CD14-positive monocyte (primary cell): ENCODE measurements at regions not wholly inside any gene's neighbourhood (a gene's known extent, or its start where the extent isn't known, plus 50 kb on each side); places are given as distances from the start of the nearest gene placed in this dataset.

Experiments used
- DNase-seq, 3 donors: peaks; one replicate each; pipeline ENCODE4 v3.0.0-alpha.2; 2011 to 2022
- H2AFZ ChIP-seq: 2 replicates; pipeline ENCODE4 v1.6.0; 2012; ENCODE audit warnings: mild to moderate bottlenecking, low read depth, low read length, inconsistent platforms; ENCODE audit not compliant: insufficient read depth, poor library complexity, severe bottlenecking
- H3K27ac ChIP-seq, 2 donors: 1 replicate in 1 of 2; 2 replicates in 1 of 2; pipeline ENCODE4 v1.5.1; 2012 to 2013; ENCODE audit warnings: low read length in 2 of 2, control low read depth in 1 of 2, inconsistent platforms in 1 of 2, low read depth in 1 of 2, mild to moderate bottlenecking in 1 of 2
- H3K27me3 ChIP-seq, 2 donors: one replicate each; pipeline versions ENCODE4 v1.6.0 to v1.6.1; 2011 to 2013; ENCODE audit warnings: low read length in 2 of 2; ENCODE audit not compliant: control insufficient read depth in 2 of 2, insufficient read depth in 2 of 2
- H3K36me3 ChIP-seq, 2 donors: replicated peaks in 1 of 2; 1 replicate in 1 of 2; 2 replicates in 1 of 2; pipeline versions ENCODE4 v1.5.1 to v1.6.1; 2012 to 2013; ENCODE audit warnings: low read length in 2 of 2, control low read depth in 1 of 2, inconsistent platforms in 1 of 2, mild to moderate bottlenecking in 1 of 2; ENCODE audit not compliant: insufficient read depth in 2 of 2, control insufficient read depth in 1 of 2
- H3K4me1 ChIP-seq, 2 donors: 1 replicate in 1 of 2; 2 replicates in 1 of 2; pipeline versions ENCODE4 v1.5.1 to v1.6.1; 2012 to 2013; ENCODE audit warnings: low read length in 2 of 2, control low read depth in 1 of 2, inconsistent platforms in 1 of 2, mild to moderate bottlenecking in 1 of 2, moderate library complexity in 1 of 2; ENCODE audit not compliant: insufficient read depth in 2 of 2, control insufficient read depth in 1 of 2
- H3K4me2 ChIP-seq: replicated peaks from 2 replicates; pipeline ENCODE3; 2012; ENCODE audit warnings: low read length, moderate library complexity, mild to moderate bottlenecking; ENCODE audit not compliant: poor library complexity, severe bottlenecking; ENCODE audit errors: extremely low read depth
- H3K4me3 ChIP-seq, 3 experiments: fragments of 200-600 bp in 1 of 3; sonication (generic) in 1 of 3; replicated peaks in 1 of 3; 1 replicate in 2 of 3; 2 replicates in 1 of 3; pipeline ENCODE4 v1.5.1; 2011 to 2013; ENCODE audit warnings: low read length in 3 of 3, mild to moderate bottlenecking in 3 of 3, control low read depth in 2 of 3, low read depth in 2 of 3, inconsistent platforms in 1 of 3, moderate library complexity in 1 of 3
- H3K79me2 ChIP-seq: 2 replicates; pipeline ENCODE4 v1.6.0; 2012; ENCODE audit warnings: mild to moderate bottlenecking, control low read depth, inconsistent platforms, low read length, moderate library complexity; ENCODE audit not compliant: insufficient read depth
- H3K9ac ChIP-seq: 2 replicates; pipeline ENCODE4 v1.6.0; 2017; ENCODE audit warnings: low read length, mild to moderate bottlenecking; ENCODE audit not compliant: insufficient read depth, poor library complexity, severe bottlenecking
- H3K9me3 ChIP-seq, 2 donors: replicated peaks in 1 of 2; 1 replicate in 1 of 2; 2 replicates in 1 of 2; pipeline versions ENCODE4 v1.5.1 to v1.6.1; 2012 to 2013; ENCODE audit warnings: low read length in 2 of 2, control low read depth in 1 of 2; ENCODE audit not compliant: control insufficient read depth in 1 of 2, insufficient read depth in 1 of 2
- H4K20me1 ChIP-seq: 2 replicates; pipeline ENCODE4 v1.6.0; 2012; ENCODE audit warnings: mild to moderate bottlenecking, low read length, control low read depth, moderate library complexity; ENCODE audit not compliant: insufficient read depth
- H3K27ac Mint-ChIP-seq, 7 donors: one replicate each; pipeline ENCODE4 v1.8.0; 2020; ENCODE audit warnings: mild to moderate bottlenecking in 7 of 7, mixed read lengths in 7 of 7, moderate library complexity in 6 of 7, inconsistent platforms in 2 of 7
- H3K27me3 Mint-ChIP-seq, 3 donors: one replicate each; pipeline ENCODE4 v1.8.0; 2021 to 2022; ENCODE audit warnings: low read depth in 3 of 3, mild to moderate bottlenecking in 3 of 3, mixed read lengths in 3 of 3, moderate library complexity in 3 of 3, inconsistent platforms in 1 of 3
- H3K36me3 Mint-ChIP-seq, 2 donors: one replicate each; pipeline ENCODE4 v1.8.0; 2020; ENCODE audit warnings: mixed read lengths in 2 of 2, inconsistent platforms in 1 of 2, mild to moderate bottlenecking in 1 of 2
- H3K4me1 Mint-ChIP-seq: one replicate; pipeline ENCODE4 v1.8.0; 2020; ENCODE audit warnings: mild to moderate bottlenecking, mixed read lengths
- H3K4me3 Mint-ChIP-seq, 2 donors: one replicate each; pipeline ENCODE4 v1.8.0; 2020; ENCODE audit warnings: mild to moderate bottlenecking in 2 of 2, mixed read lengths in 2 of 2, moderate library complexity in 1 of 2
- H3K9me3 Mint-ChIP-seq, 7 donors: one replicate each; pipeline ENCODE4 v1.8.0; 2020 to 2022; ENCODE audit warnings: mixed read lengths in 7 of 7, mild to moderate bottlenecking in 6 of 7, moderate library complexity in 6 of 7, inconsistent platforms in 2 of 7
- CTCF ChIP-seq: fragments of 200-600 bp; IDR thresholded peaks from one replicate; pipeline ENCODE4 v1.8.0; 2022; ENCODE audit warnings: antibody characterized with exemption, mild to moderate bottlenecking
- WGBS: methylation state at CpG from one replicate; pipeline ENCODE4 v1.1.5; 2013; ENCODE audit warnings: missing lambda C conversion rate; ENCODE audit not compliant: insufficient coverage; 5-methylcytosine and 5-hydroxymethylcytosine counted together
- intact Hi-C, 2 donors: fragments of 100-400 bp; cut with micrococcal nuclease; formaldehyde crosslinking; loops; one replicate each; pipeline versions ENCODE4 v1.15.0 to v1.15.1; 2023

GRCh38 chr6:169391473-169392071, 137.9 kb upstream of the THBS2 start:
- WGBS = 90% methylated on average over 1 of the region's 2 CpGs
- no peaks in the 10 kb centered on the region for H3K27me3 ChIP-seq
- no peak overlapping the region for H3K9ac ChIP-seq
- peaks cover 14 to 53% of the 10 kb centered on the region in 2 donors for H3K9me3 ChIP-seq
- H3K27ac ChIP-seq = no peak overlapping the region
- no peak for DNase-seq
- no peaks in the 10 kb centered on the region for H3K4me1 ChIP-seq
- H3K27ac Mint-ChIP-seq = no peak overlapping the region
- H3K79me2 ChIP-seq = no peaks in the 10 kb centered on the region
- H4K20me1 ChIP-seq = no peaks in the 10 kb centered on the region
- H3K9me3 Mint-ChIP-seq = peaks cover 14 to 53% (median 36%) of the 10 kb centered on the region in 7 donors
- H3K27me3 Mint-ChIP-seq = peaks cover 0 to 6% (median 2%) of the 10 kb centered on the region in 3 donors
- no peaks in the 10 kb centered on the region for H3K36me3 Mint-ChIP-seq
- no peaks in the 10 kb centered on the region for H3K4me1 Mint-ChIP-seq
- H2AFZ ChIP-seq = no peak overlapping the region
- H3K4me3 ChIP-seq = no peak overlapping the region
- intact Hi-C loops = no loop called here
- no peaks in the 10 kb centered on the region for H3K36me3 ChIP-seq
- no peak overlapping the region for H3K4me2 ChIP-seq
- no peak overlapping the region for H3K4me3 Mint-ChIP-seq
- no peak for TF ChIP-seq CTCF

DNA sequence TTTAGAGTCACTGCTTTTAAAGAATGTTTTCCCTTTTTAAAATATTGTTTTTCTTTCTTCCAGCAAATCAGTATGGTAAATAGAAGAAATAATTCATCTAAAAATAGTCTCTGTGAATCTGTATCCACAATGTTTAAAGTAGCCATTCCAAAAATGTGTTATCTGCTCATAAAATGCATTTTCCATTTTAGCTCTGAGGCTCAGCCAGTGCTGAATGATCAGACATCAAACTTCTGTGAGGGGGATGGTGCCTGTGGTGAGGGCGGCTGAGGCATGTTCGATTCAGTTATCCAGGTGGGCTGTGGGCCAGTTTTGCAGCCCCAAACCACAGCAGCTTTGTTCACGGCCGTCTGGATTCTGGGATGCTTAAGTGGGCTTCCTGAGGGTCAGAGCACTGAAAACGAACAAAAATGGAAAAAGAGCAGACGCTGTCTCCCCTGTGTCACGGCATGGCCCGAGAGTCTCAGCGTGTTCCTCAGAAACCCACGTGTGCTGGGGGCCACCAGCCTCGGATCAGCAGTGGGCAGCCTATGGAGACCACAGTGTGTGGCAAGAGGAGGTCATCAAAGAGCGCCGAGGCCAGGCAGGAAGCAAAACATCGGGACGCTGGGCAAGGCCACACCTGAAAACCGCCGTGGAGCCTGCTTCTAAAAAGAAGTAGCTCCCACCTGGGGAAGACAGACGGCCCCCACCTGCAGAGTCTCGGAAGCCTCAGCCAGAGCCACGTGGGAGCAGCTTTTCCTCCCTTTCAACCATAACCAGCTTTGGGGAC, 134.9 kb upstream of the THBS2 start:
- H3K4me1 ChIP-seq = no peaks in the 10 kb centered on the region
- no peak overlapping the region for H3K4me2 ChIP-seq
- DNase-seq = no peak
- Mint-ChIP-seq H3K27ac (no peak overlapping the region), H3K27me3 (peaks cover 0 to 3% (median 2%) of the 10 kb centered on the region in 3 donors), H3K4me1 (no peaks in the 10 kb centered on the region), H3K36me3 (no peaks in the 10 kb centered on the region), H3K4me3 (no peak overlapping the region), H3K9me3 (peaks cover 15 to 59% (median 45%) of the 10 kb centered on the region in 7 donors)
- no peaks in the 10 kb centered on the region for H4K20me1 ChIP-seq
- H3K9me3 ChIP-seq = peaks cover 37 to 63% of the 10 kb centered on the region in 2 donors
- no peak overlapping the region for H3K9ac ChIP-seq
- H3K27ac ChIP-seq = no peak overlapping the region
- intact Hi-C loops = no loop called here
- WGBS = 89% methylated on average over 20 of the region's 20 CpGs
- no peak overlapping the region for H2AFZ ChIP-seq
- no peaks in the 10 kb centered on the region for H3K79me2 ChIP-seq
- no peaks in the 10 kb centered on the region for H3K36me3 ChIP-seq
- no peak overlapping the region for H3K4me3 ChIP-seq
- no peak for TF ChIP-seq CTCF
- H3K27me3 ChIP-seq = no peaks in the 10 kb centered on the region
